ENCODE measurements at regions not wholly inside any gene's neighbourhood (a gene's known extent, or its start where the extent isn't known, plus 50 kb on each side); places are given as distances from the start of the nearest gene placed in this dataset.

GRCh38 chrX:138847930-138848329 is 136.4 kb upstream of the FGF13 start:
- Mint-ChIP-seq H3K36me3 (ENCODE audit: insufficient read depth in 1 of 3, low read depth in 3 of 3) (no peaks in the 10 kb centered on the region), H3K27me3 (ENCODE audit: low read depth) (no peaks in the 10 kb centered on the region), H3K27ac (no peak overlapping the region; a peak in 1 of 7 replicates), H3K4me3 (no peak overlapping the region), H3K4me1 (no peaks in the 10 kb centered on the region), H3K9me3 (peaks cover 0 to 32% of the 10 kb centered on the region in 2 experiments; a peak in 3 of 5 replicates)
- Histone ChIP-seq H3K4ac (ENCODE audit: low read depth, low read length) (no peak overlapping the region), H3K79me2 (ENCODE audit: insufficient read depth, low read length) (no peaks in the 10 kb centered on the region), H2BK5ac (ENCODE audit: insufficient read length, low read length) (no peak overlapping the region), H3K27ac (ENCODE audit: insufficient read length, low read depth, low read length) (no peak overlapping the region), H3K18ac (ENCODE audit: insufficient read length, low read depth, low read length) (no peak overlapping the region), H4K8ac (replicated peaks; ENCODE audit: insufficient read length, low read depth, low read length) (no peak overlapping the region), H3K9me3 (ENCODE audit: control insufficient read depth, low read depth, low read length) (no peaks in the 10 kb centered on the region), H3K9ac (ENCODE audit: extremely low read depth, insufficient read length, low read length) (no peak overlapping the region), H2BK120ac (ENCODE audit: low read depth, low read length, poor library complexity, severe bottlenecking) (no peak overlapping the region), H3K23ac (ENCODE audit: insufficient read length, low read depth, low read length) (no peak overlapping the region), H2BK15ac (ENCODE audit: low read depth, low read length) (no peak overlapping the region), H3K4me1 (ENCODE audit: insufficient read depth, low read length) (no peaks in the 10 kb centered on the region), H2BK20ac (ENCODE audit: low read depth, low read length, poor library complexity, severe bottlenecking) (no peak overlapping the region), H3K27me3 (ENCODE audit: insufficient read depth, low read length) (no peaks in the 10 kb centered on the region), H3T11ph (ENCODE audit: low read length) (no peak overlapping the region), H4K20me1 (ENCODE audit: control insufficient read depth, insufficient read depth, insufficient read length) (no peaks in the 10 kb centered on the region), H3K79me1 (ENCODE audit: insufficient read depth, low read depth, low read length, poor library complexity, severe bottlenecking) (no peaks in the 10 kb centered on the region), H3K23me2 (ENCODE audit: insufficient read length, low read depth, low read length, poor library complexity, severe bottlenecking) (no peaks in the 10 kb centered on the region), H2AFZ (ENCODE audit: low read length) (no peak overlapping the region), H2BK12ac (ENCODE audit: insufficient read length, low read depth, low read length) (no peak overlapping the region), H4K91ac (ENCODE audit: insufficient read length, low read depth, low read length) (no peak overlapping the region), H3K4me2 (ENCODE audit: insufficient read depth, insufficient read length, low read length) (no peak overlapping the region), H3K56ac (ENCODE audit: insufficient read length, low read depth, low read length) (no peak overlapping the region), H3K14ac (ENCODE audit: insufficient read depth, low read length) (no peak overlapping the region), H2AK5ac (ENCODE audit: insufficient read length, low read length) (no peak overlapping the region), H4K5ac (ENCODE audit: insufficient read length, low read depth, low read length) (no peak overlapping the region)
- no peak for DNase-seq
- no CpG with 5 or more reads among the region's 3 CpGs for WGBS (ENCODE audit: extremely low coverage, insufficient read length, low lambda C conversion rate)
- TF ChIP-seq, protein P1, sequence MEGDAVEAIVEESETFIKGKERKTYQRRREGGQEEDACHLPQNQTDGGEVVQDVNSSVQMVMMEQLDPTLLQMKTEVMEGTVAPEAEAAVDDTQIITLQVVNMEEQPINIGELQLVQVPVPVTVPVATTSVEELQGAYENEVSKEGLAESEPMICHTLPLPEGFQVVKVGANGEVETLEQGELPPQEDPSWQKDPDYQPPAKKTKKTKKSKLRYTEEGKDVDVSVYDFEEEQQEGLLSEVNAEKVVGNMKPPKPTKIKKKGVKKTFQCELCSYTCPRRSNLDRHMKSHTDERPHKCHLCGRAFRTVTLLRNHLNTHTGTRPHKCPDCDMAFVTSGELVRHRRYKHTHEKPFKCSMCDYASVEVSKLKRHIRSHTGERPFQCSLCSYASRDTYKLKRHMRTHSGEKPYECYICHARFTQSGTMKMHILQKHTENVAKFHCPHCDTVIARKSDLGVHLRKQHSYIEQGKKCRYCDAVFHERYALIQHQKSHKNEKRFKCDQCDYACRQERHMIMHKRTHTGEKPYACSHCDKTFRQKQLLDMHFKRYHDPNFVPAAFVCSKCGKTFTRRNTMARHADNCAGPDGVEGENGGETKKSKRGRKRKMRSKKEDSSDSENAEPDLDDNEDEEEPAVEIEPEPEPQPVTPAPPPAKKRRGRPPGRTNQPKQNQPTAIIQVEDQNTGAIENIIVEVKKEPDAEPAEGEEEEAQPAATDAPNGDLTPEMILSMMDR (conservative IDR thresholded peaks at IDR 0.05), result peak; percentile 49; the same call in 2 of the 3 replicates
